SU-DHL-6 (cell line): ENCODE measurements at regions not wholly inside any gene's neighbourhood (a gene's known extent, or its start where the extent isn't known, plus 50 kb on each side); places are given as distances from the start of the nearest gene placed in this dataset.

Experiments
- EZH2phosphoT487 ChIP-seq: fragments of 200-600 bp; sonication (generic), shearing (Covaris generic); conservative IDR thresholded peaks from 2 replicates; pipeline ENCODE4 v1.6.1; 2018; ENCODE audit warnings: mild to moderate bottlenecking, antibody characterized with exemption, low read length, moderate library complexity, mixed read lengths
- TF ChIP-seq, protein P1 (sequence below): fragments of 200-600 bp; sonication (generic); IDR thresholded peaks from one replicate; pipeline ENCODE4 v1.5.1; 2017; ENCODE audit warnings: antibody characterized with exemption, mild to moderate bottlenecking, low read length, moderate library complexity; ENCODE audit not compliant: insufficient read depth, poor library complexity, severe bottlenecking

DNA sequence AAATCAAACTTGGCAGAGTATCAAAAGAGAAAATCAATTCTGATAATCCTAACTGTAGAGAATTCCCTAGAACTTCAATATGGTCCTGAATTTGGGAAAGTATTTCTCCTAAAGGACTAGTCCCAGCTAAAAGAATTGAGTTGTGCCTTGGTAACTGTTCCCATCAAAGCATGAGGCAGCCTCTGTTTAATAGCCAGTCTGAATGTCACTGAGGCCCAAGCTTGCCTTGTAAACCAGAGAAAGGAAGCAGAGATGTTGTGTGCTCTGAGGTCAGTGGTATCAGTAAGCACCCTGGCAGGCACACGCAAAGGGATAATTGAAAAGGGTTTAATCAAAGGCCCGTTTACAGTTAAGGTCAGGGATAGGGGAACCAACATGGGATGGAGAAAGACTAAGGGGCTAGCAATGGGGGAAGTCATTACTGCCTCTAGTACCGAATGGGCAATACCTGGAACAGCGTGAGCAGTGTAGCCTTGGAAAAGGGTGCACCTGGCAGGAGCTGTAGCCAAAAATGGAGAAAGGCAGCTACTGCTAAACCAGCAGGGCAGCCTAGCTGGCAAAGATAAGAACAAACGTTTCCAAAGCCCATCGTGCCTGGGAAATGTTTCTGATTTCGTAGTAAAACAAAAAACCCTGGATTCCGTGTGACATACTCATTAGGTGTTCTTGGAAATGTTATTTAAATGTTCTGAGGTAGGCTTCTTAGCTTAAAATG lies 635.5 kb downstream of the PLPP3 start:
- TF ChIP-seq, protein P1, sequence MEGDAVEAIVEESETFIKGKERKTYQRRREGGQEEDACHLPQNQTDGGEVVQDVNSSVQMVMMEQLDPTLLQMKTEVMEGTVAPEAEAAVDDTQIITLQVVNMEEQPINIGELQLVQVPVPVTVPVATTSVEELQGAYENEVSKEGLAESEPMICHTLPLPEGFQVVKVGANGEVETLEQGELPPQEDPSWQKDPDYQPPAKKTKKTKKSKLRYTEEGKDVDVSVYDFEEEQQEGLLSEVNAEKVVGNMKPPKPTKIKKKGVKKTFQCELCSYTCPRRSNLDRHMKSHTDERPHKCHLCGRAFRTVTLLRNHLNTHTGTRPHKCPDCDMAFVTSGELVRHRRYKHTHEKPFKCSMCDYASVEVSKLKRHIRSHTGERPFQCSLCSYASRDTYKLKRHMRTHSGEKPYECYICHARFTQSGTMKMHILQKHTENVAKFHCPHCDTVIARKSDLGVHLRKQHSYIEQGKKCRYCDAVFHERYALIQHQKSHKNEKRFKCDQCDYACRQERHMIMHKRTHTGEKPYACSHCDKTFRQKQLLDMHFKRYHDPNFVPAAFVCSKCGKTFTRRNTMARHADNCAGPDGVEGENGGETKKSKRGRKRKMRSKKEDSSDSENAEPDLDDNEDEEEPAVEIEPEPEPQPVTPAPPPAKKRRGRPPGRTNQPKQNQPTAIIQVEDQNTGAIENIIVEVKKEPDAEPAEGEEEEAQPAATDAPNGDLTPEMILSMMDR, result no peak
- TF ChIP-seq EZH2phosphoT487, result no peak
